ENCODE measurements at regions not wholly inside any gene's neighbourhood (a gene's known extent, or its start where the extent isn't known, plus 50 kb on each side); places are given as distances from the start of the nearest gene placed in this dataset.

DNA sequence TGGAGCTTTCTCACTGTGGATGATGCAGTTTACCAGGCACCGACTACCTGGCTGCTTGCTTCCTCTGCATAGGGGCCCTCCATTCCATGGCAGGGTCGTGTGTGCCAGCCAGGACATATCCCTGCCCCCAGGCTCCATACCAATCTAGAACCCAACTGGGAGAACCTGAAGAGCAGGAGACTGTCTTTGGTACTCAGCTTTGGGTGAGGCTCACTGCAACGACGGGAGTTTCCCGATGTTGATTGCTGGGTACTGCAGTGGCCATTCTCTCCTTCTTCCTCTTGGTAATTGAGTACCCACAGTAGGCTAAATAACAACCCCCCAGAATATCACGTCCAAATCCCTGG, 133.3 kb upstream of the SERTAD2 start:
- ChIA-PET POLR2A (no interaction called here), CTCF (no interaction called here)
- no peak overlapping the region for H3K9ac ChIP-seq

DNA sequence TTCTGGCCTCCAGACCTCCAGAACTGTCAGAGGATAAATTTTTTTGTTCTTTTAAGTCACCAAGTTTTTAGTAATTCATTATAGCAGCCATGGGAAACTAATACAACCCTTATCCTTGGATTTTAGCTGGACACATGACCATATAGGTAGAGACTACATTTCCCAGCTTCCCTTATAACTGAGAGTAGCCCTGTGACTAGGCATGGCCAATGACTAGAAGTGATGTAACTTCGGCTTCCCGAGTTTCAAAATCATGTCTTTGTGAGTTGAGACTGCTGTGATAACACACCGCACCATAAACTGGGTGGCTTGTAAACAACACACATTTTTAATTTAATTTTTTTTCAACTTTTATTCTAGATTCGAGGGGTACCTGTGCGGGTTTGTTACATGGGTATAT, 134.0 kb upstream of the SERTAD2 start:
- POLR2A ChIA-PET: no interaction called here
- H3K9ac ChIP-seq: no peak overlapping the region
- no peak overlapping the region for H3K27ac ChIP-seq (ENCODE audit: low read depth in 2 of 2, low read length in 1 of 2)
- no peaks in the 10 kb centered on the region; a peak in 1 of 4 replicates for H3K4me1 ChIP-seq (ENCODE audit: control insufficient read depth in 1 of 2, insufficient read depth in 2 of 2, low read depth in 1 of 2, low read length in 1 of 2)
- no peaks in the 10 kb centered on the region for H3K79me2 ChIP-seq (ENCODE audit: insufficient read depth)
- CTCF ChIA-PET: interaction anchor here (0.9 kb wide), 1 partner anchor 8 kb away, joined by 3 read pairs; no protein-coding TSS in a partner anchor
- TF ChIP-seq, protein P1, sequence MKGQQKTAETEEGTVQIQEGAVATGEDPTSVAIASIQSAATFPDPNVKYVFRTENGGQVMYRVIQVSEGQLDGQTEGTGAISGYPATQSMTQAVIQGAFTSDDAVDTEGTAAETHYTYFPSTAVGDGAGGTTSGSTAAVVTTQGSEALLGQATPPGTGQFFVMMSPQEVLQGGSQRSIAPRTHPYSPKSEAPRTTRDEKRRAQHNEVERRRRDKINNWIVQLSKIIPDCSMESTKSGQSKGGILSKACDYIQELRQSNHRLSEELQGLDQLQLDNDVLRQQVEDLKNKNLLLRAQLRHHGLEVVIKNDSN (IDR thresholded peaks at IDR 0.05; ENCODE audit: borderline replicate concordance, low read depth): peak; percentile 59; the same call in 1 of the 2 replicates
- TF ChIP-seq TCF12 (IDR thresholded peaks at IDR 0.05): no peak
- H3K9me2 ChIP-seq: no peaks in the 10 kb centered on the region
- H2AFZ ChIP-seq (ENCODE audit: low read depth): no peak overlapping the region
- DNase-seq: no peak
- H3K4me2 ChIP-seq: no peak overlapping the region
- no peaks in the 10 kb centered on the region for H3K9me3 ChIP-seq
- H4K20me1 ChIP-seq (ENCODE audit: insufficient read depth): no peaks in the 10 kb centered on the region
- H3K27me3 ChIP-seq (ENCODE audit: insufficient read depth): no peaks in the 10 kb centered on the region
- H3K4me3 ChIP-seq (ENCODE audit: low read depth in 2 of 2, low read length in 1 of 2): no peak overlapping the region
- WGBS (ENCODE audit: low lambda C conversion rate): 69% methylated on average over 5 of the region's 5 CpGs
- H3F3A ChIP-seq (replicated peaks; ENCODE audit: insufficient read depth): peaks cover 1% of the 10 kb centered on the region
- H3K36me3 ChIP-seq (replicated peaks in 1 of 2; ENCODE audit: control insufficient read depth in 1 of 2, insufficient read depth in 2 of 2, low read length in 1 of 2): no peaks in the 10 kb centered on the region

More for the DNA sequence above, 133.3 kb upstream of the SERTAD2 start:
- Histone ChIP-seq H3K4me3 (ENCODE audit: low read depth in 2 of 2, low read length in 1 of 2) (no peak overlapping the region), H4K20me1 (ENCODE audit: insufficient read depth) (no peaks in the 10 kb centered on the region), H3K4me1 (ENCODE audit: control insufficient read depth in 1 of 2, insufficient read depth in 2 of 2, low read depth in 1 of 2, low read length in 1 of 2) (peaks cover 0 to 6% of the 10 kb centered on the region in 2 experiments; a peak in 1 of 4 replicates), H3F3A (replicated peaks; ENCODE audit: insufficient read depth) (peaks cover 2% of the 10 kb centered on the region), H3K79me2 (ENCODE audit: insufficient read depth) (no peaks in the 10 kb centered on the region), H3K27ac (ENCODE audit: low read depth in 2 of 2, low read length in 1 of 2) (no peak overlapping the region), H3K36me3 (replicated peaks in 1 of 2; ENCODE audit: control insufficient read depth in 1 of 2, insufficient read depth in 2 of 2, low read length in 1 of 2) (no peaks in the 10 kb centered on the region), H3K27me3 (ENCODE audit: insufficient read depth) (no peaks in the 10 kb centered on the region), H3K9me2 (no peaks in the 10 kb centered on the region), H3K4me2 (no peak overlapping the region), H2AFZ (ENCODE audit: low read depth) (no peak overlapping the region), H3K9me3 (no peaks in the 10 kb centered on the region)
- TF ChIP-seq, protein P2, sequence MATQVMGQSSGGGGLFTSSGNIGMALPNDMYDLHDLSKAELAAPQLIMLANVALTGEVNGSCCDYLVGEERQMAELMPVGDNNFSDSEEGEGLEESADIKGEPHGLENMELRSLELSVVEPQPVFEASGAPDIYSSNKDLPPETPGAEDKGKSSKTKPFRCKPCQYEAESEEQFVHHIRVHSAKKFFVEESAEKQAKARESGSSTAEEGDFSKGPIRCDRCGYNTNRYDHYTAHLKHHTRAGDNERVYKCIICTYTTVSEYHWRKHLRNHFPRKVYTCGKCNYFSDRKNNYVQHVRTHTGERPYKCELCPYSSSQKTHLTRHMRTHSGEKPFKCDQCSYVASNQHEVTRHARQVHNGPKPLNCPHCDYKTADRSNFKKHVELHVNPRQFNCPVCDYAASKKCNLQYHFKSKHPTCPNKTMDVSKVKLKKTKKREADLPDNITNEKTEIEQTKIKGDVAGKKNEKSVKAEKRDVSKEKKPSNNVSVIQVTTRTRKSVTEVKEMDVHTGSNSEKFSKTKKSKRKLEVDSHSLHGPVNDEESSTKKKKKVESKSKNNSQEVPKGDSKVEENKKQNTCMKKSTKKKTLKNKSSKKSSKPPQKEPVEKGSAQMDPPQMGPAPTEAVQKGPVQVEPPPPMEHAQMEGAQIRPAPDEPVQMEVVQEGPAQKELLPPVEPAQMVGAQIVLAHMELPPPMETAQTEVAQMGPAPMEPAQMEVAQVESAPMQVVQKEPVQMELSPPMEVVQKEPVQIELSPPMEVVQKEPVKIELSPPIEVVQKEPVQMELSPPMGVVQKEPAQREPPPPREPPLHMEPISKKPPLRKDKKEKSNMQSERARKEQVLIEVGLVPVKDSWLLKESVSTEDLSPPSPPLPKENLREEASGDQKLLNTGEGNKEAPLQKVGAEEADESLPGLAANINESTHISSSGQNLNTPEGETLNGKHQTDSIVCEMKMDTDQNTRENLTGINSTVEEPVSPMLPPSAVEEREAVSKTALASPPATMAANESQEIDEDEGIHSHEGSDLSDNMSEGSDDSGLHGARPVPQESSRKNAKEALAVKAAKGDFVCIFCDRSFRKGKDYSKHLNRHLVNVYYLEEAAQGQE (IDR thresholded peaks at IDR 0.05; ENCODE audit: low read depth, low read length): no peak
- TF ChIP-seq TAF1 (IDR thresholded peaks at IDR 0.05; ENCODE audit: borderline replicate concordance, low read depth, low read length) (no peak), FOXJ3 (CRISPR knock-in tag; IDR thresholded peaks at IDR 0.05) (no peak), SMC3 (IDR thresholded peaks at IDR 0.05; ENCODE audit: low read depth, low read length) (no peak), YY1 (IDR thresholded peaks at IDR 0.05; ENCODE audit: low read depth) (no peak), RAD21 (IDR thresholded peaks at IDR 0.05; ENCODE audit: low read length) (no peak), NFIC (IDR thresholded peaks at IDR 0.05; ENCODE audit: borderline replicate concordance) (no peak), NRF1 (IDR thresholded peaks at IDR 0.05; ENCODE audit: low read depth, low read length) (no peak), JUND (IDR thresholded peaks at IDR 0.05) (no peak), FOXM1 (IDR thresholded peaks at IDR 0.05; ENCODE audit: low read depth) (no peak), MXI1 (IDR thresholded peaks at IDR 0.05; ENCODE audit: low read depth, low read length) (no peak), GATA2 (CRISPR knock-in tag; IDR thresholded peaks at IDR 0.05) (no peak), RCOR1 (IDR thresholded peaks at IDR 0.05; ENCODE audit: low read length) (no peak)
- TF ChIP-seq, protein P3, sequence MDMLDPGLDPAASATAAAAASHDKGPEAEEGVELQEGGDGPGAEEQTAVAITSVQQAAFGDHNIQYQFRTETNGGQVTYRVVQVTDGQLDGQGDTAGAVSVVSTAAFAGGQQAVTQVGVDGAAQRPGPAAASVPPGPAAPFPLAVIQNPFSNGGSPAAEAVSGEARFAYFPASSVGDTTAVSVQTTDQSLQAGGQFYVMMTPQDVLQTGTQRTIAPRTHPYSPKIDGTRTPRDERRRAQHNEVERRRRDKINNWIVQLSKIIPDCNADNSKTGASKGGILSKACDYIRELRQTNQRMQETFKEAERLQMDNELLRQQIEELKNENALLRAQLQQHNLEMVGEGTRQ (IDR thresholded peaks at IDR 0.05; ENCODE audit: borderline replicate concordance, low read depth, low read length): no peak
- no peak for DNase-seq
- WGBS (ENCODE audit: low lambda C conversion rate): 85% methylated on average over 3 of the region's 6 CpGs
